HFFc6 (cell line): ENCODE measurements at regions not wholly inside any gene's neighbourhood (a gene's known extent, or its start where the extent isn't known, plus 50 kb on each side); places are given as distances from the start of the nearest gene placed in this dataset.

Source experiments
- DNase-seq: peaks from one replicate; pipeline ENCODE4 v3.0.0-alpha.2; 2018
- H3K27ac Mint-ChIP-seq: 2 replicates; pipeline ENCODE4 v1.8.0; 2020; ENCODE audit warnings: mild to moderate bottlenecking, mixed read lengths
- H3K27me3 Mint-ChIP-seq: 2 replicates; pipeline ENCODE4 v1.8.0; 2021; ENCODE audit warnings: mild to moderate bottlenecking, moderate library complexity, mixed read lengths; ENCODE audit not compliant: insufficient read depth
- H3K36me3 Mint-ChIP-seq: 2 replicates; pipeline ENCODE4 v1.8.0; 2021; ENCODE audit warnings: low read depth, mixed read lengths
- H3K4me1 Mint-ChIP-seq: 2 replicates; pipeline ENCODE4 v1.8.0; 2020; ENCODE audit warnings: low read depth, mixed read lengths
- H3K4me3 Mint-ChIP-seq: 2 replicates; pipeline ENCODE4 v1.8.0; 2020; ENCODE audit warnings: mild to moderate bottlenecking, moderate library complexity, mixed read lengths
- H3K9me3 Mint-ChIP-seq: 2 replicates; pipeline ENCODE4 v1.8.0; 2020; ENCODE audit warnings: mild to moderate bottlenecking, mixed read lengths
- CTCF ChIP-seq: fragments of 200-600 bp; sonication (generic); IDR thresholded peaks from 2 replicates; pipeline ENCODE4 v1.5.0; 2021; ENCODE audit warnings: antibody characterized with exemption, mild to moderate bottlenecking

GRCh38 chr7:79719216-79719615 lies 265.7 kb upstream of the MAGI2 start:
- TF ChIP-seq CTCF = no peak
- Mint-ChIP-seq H3K27me3 (no peaks in the 10 kb centered on the region; the same call in none of the 2 replicates), H3K4me1 (peaks cover 7% of the 10 kb centered on the region), H3K27ac (no peak overlapping the region), H3K9me3 (no peaks in the 10 kb centered on the region), H3K4me3 (no peak overlapping the region), H3K36me3 (no peaks in the 10 kb centered on the region)
- DNase-seq = no peak

DNA sequence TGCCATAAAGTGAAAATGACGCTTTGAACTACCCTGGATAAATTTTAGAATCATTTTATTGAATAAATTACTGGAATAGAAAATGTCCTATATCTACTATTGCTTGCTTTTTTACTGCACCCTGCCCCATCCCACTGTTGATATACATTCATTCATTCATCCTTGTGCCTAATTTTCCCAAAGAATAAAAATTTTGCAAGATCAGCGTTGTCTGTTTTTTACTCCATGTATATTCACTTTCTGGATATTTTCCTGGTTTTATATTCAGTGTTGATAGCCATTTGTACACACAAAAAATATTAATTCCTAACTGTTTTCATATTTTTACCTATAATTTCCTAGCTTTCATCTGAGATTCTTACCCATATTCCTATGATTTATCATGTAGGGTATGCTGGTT lies 262.9 kb upstream of the MAGI2 start:
- no peak for TF ChIP-seq CTCF
- Mint-ChIP-seq H3K4me3 (no peak overlapping the region), H3K4me1 (peaks cover 17% of the 10 kb centered on the region), H3K36me3 (no peaks in the 10 kb centered on the region), H3K27ac (no peak overlapping the region), H3K27me3 (no peaks in the 10 kb centered on the region; the same call in none of the 2 replicates), H3K9me3 (no peaks in the 10 kb centered on the region)
- no peak for DNase-seq

GRCh38 chr7:79714081-79714480 lies 260.6 kb upstream of the MAGI2 start:
- Mint-ChIP-seq H3K9me3 (no peaks in the 10 kb centered on the region), H3K27ac (no peak overlapping the region), H3K4me1 (peaks cover 27% of the 10 kb centered on the region), H3K27me3 (no peaks in the 10 kb centered on the region; the same call in 1 of the 2 replicates), H3K4me3 (no peak overlapping the region), H3K36me3 (no peaks in the 10 kb centered on the region)
- no peak for TF ChIP-seq CTCF
- no peak for DNase-seq

DNA sequence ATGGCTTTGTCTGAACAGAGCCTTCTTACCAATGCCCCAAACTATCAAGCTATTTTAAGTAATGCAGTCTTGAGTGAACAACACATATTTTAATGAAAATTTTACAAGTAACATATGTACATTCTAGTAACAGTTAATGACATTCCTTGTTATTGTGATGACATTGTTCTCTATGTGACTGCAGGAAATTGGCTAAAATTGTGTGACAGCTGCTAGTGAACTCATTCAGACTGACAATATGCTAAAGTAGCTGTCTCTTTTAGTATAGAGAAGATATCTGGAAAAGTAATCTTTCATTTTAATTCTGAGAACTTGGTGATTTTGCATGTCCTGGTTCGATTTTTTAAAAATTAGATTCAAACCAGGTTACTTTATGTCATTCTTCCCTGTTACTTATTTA lies 259.8 kb upstream of the MAGI2 start:
- TF ChIP-seq CTCF = no peak
- Mint-ChIP-seq H3K9me3 (no peaks in the 10 kb centered on the region), H3K4me3 (no peak overlapping the region), H3K36me3 (no peaks in the 10 kb centered on the region), H3K4me1 (peaks cover 27% of the 10 kb centered on the region), H3K27me3 (no peaks in the 10 kb centered on the region), H3K27ac (no peak overlapping the region)
- no peak for DNase-seq

GRCh38 chr7:79711660-79712059 lies 258.2 kb upstream of the MAGI2 start:
- peaks cover 27% of the 10 kb centered on the region for H3K4me1 Mint-ChIP-seq
- DNase-seq = no peak
- no peak overlapping the region; the same call in 1 of the 2 replicates for H3K4me3 Mint-ChIP-seq
- no peak overlapping the region for H3K27ac Mint-ChIP-seq
- no peaks in the 10 kb centered on the region for H3K36me3 Mint-ChIP-seq
- H3K9me3 Mint-ChIP-seq = no peaks in the 10 kb centered on the region
- no peak for TF ChIP-seq CTCF
- no peaks in the 10 kb centered on the region for H3K27me3 Mint-ChIP-seq
